Ureter (tissue), 1 donor: ENCODE measurements at regions not wholly inside any gene's neighbourhood (a gene's known extent, or its start where the extent isn't known, plus 50 kb on each side); places are given as distances from the start of the nearest gene placed in this dataset.

Experiments
- DNase-seq: peaks from one replicate; pipeline ENCODE4 v3.0.0-alpha.2; 2020; ENCODE audit warnings: low spot score
- donor health status: DM: yes; HTN: yes; CAD: no.

DNA sequence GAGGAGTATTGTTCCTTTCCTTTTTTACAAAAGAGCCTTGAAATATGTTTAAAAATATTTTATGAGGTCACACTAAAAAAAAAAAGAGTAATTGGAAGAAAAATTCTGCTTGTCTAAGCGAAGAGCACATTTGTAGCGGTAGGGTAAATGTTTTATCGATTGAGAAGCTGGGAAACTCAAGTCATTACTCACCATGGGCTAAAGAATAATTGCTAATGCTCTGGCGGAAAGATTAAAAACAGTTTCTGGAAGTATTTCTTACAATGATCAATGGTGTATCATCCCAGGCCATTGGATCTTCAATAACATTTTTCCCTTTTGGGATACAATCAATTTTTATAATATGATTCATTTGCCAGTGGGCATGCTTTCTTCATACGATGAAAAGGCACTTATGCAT lies 450.0 kb downstream of the RASEF start:
- DNase-seq, result no peak

DNA sequence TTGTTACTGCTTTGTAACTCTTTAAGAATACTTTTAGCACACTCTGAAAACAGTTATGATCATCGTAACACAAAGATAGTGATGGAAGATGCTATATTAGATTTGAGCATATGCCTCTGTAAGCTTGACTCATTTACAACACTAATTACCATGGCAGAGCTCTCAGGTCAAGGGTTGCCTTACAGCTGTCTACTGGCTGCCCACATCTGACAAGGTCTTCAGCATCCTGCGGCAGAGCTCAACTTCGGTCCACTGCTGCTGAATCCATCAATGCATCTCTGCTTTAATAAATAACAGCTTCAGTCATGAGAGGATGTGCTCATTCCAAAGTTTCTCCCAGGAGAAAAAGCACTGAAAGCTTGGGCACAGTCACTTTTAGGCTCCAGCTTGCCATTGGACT lies 449.4 kb downstream of the RASEF start:
- DNase-seq, result no peak

DNA sequence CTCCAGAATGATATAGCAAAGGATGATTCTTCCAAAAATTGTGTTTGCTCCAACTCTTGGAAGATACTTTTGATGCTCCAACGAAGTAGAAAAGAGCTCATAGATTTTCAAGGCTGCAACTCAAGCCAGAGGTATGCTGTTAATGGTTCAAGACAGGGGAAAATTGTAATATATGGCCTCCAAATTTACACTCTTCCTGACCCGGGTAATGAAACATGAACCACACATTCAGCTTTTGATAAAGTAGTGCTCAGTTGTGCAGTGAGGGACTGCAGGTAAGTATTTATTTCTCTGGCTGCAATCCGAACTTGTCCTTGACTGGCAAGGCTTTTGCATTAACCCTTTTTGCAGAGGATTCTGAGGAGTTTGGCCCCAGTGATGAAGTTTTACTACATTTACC lies 446.4 kb downstream of the RASEF start:
- no peak for DNase-seq

DNA sequence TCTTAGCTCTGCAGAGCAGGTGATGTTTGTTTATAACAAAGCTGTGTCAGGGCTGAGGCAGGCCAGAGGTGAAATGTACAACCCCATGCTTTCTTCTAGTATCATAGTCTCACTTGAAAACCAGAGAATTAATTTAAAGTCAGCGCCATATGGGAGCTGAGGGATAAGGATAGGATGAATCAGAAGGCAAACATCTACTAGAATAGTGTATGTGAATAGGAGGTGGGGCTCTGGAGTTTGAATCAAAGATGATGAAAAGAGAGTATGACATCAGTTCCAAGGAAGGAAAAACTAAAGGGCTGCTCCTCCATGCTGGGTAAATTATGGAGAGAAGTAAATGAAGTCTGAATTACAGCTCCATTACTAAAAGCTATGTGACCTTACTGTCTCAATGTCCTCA lies 441.5 kb downstream of the RASEF start:
- DNase-seq, result no peak

DNA sequence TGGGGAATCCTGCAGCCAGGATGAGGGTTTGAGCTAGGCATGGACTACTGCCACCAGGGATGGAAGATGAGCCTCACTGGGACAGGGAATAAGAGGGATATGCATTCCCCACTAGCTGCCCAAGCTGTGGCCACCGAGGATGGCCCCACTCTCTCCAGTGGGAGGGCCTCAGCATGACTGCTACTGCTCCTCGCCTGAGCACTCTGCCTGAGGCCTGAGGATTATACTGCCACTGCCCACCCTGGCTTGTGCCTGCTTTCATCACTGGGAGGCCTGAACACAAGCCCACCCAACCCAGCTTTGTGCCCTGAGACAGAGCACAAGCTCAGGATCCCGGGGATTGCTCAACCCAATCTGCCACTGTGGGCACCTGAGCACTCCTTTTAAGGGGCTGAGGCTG lies 425.6 kb downstream of the RASEF start:
- DNase-seq, result no peak

DNA sequence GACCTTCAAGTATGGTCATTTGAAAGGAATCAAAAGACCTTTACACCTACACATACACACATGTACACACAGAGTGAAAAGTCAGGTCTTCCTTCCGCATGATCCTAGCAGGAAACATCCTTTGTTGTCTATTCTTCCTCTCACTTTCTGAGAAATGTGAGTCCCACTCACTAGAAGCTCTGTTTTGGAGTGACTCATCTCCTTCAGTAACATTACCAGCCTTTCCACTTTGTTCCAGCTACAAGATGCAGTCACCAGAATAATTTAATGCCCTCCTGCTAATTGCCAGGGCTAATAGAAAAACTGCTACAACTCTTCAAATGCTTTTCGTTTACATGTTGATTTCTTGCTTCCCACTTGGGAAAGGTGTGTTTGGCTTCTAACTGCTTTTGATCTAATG lies 417.3 kb downstream of the RASEF start:
- no peak for DNase-seq

DNA sequence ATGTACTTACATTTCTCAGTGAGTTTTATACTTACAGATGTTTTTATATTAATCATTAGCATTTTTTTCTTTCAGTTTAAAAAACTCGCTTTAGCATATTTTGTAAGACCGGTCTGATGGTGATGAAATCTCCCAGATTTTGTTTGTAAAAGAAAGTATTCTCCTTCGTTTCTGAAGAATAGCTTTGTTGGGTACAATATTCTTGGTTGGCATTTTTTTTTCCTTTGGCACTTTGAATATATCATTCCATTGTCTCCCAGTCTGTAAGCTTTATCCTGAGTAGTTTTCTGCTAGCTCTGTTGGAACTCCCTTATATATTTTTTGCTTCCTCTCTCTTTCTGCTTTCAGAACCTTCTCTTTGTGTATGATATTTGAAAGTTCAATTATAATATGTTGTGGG lies 412.6 kb downstream of the RASEF start:
- no peak for DNase-seq

DNA sequence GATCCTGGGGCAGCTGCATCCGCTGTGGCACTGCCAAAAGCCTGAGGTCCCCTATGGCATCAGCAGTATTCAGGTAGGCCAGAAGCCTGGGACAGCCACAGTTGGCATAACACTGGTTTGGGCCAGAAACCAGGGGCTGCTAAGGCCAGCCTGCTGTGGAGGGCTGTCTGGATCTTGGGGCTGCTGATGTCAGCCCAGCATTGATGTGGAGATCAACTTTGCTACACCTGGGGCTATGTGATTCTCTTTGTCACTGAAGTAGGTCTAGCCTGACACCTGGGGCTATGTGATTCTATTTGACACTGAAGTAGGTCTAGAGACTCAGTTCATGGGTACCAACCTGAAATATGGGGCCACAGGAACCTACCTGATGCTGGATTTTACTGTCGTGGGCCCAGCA lies 411.5 kb downstream of the RASEF start:
- no peak for DNase-seq

DNA sequence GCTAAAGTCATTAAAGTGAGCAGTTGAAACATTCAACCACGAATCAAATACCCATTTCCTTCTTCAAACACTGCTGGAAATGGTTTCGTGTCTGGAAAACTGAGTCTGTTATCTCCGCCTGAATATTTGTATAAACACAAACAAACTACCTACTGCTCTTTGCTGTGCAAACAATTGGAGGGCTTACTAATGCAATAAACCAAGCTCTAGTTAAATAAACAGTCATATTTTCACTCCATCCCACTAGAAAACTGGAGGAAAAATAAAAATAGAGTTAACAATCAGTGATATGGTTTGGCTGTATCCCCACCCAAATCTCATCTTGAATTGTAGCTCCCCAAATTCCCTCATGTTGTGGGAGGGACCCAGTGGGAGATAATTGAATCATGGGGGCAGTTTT lies 397.6 kb downstream of the RASEF start:
- no peak for DNase-seq

DNA sequence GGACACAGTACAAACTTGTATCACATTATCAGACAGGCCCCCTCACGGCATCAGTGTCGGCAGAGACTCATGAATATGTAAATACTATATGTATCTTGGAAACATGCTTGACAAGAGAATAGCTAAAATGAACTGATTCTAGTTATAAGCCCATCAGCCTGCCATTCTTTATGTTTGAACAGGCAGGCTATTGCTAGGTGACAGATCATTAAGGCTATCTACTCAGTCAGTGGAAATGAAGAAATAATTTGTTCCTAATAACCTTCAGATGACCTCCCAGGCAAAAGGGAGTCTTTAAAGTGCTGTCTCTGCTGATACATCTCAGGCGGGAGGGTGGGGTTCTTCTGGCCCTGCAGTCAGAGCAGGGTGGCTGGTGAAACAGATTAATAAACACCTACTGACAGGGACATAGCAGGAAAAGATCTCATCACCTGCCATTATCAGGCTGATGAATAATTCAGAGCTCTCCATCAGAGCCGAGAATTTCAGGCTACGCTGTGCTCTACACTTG lies 394.2 kb downstream of the RASEF start:
- no peak for DNase-seq

DNA sequence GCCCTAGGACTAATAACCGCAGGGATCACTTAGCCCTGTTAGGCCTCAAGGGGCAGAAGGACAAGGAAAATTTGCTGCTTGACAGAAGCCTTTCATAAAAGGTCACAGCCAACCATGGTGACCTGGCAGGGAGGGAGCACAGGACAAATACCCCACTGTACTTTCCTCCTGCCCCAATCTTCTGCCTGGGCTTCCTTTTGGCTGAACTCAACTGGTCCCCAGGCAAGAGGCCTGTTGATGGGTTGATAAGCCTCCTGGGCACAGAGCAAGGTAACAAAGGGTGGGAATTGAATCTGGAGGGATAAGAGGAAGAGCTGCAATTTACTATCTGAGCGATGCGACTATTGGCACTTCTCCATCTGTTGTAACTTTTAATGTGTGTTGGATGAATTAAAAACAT lies 392.9 kb downstream of the RASEF start:
- no peak for DNase-seq

DNA sequence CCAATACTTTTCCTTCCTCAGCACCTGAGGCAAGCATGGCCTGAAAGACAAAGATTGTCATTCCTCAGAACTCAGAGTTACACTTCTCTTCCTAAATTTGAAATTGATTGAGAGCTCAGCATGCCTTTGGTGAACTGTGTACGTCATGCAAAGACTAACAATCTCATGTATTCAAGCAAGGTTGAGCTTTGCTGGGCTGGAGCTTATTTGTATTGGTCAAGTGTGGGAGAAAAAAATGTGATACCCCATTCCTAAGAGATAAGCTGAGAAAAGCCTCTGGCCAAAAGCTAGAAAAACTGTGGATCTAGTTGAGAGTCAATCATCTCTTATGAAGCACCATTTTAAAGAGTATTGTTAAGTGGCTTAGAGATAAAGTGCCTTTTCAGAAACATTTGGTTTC lies 392.2 kb downstream of the RASEF start:
- no peak for DNase-seq

DNA sequence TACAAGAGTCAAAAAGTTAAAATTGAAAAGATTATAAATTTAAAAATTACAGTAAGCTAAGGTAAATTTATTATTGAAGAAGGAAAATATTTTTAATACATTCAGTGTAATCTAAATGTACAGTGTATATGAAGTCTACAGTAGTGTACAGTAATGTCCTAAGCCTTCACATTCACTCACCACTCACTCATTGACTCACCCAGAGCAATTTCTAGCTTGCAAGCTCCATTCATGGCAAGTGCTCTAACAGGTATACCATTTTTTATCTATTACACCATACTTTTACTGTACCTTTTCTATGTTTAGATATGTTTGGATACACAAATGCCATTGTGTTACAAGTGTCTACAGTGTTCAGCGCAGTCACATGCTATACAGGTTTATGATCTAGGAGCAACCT lies 389.7 kb downstream of the RASEF start:
- DNase-seq, result no peak

DNA sequence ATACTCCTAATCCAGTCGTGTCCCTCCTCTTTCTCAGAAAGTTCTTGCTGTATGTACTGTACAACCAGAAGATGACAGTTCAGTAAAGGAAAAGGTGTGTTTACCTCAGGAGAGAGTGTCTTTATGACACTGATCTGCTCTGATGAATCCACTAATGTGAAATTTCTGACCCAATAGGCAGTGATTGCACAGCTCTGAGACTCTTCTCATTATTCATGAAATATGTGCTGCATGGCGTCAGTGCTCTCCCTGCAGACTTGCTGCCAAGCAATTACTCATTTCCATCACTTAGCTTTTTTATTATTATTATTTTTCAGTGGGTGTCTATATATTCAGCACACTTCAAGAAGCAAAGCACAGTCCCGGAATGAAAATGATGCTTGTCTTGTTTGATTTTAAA lies 389.0 kb downstream of the RASEF start:
- no peak for DNase-seq

DNA sequence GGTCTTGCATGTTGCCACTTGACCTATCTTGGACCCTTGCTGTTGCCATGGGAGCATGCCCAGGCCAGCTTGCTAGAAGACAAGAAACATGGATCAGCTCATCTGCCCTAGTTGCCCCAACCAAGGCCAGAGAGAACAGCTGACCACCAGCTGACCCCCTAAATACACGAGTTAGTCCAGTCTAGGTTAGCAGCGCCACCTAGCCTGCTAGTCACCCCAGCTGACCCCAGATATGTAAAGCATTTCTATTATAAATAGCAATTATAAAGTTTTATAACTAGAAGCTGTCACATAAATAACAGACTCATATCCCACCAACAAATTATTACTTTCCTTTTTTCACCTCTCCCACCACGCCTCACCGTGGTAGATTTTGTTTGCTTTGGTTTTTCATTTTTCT lies 387.8 kb downstream of the RASEF start:
- no peak for DNase-seq

DNA sequence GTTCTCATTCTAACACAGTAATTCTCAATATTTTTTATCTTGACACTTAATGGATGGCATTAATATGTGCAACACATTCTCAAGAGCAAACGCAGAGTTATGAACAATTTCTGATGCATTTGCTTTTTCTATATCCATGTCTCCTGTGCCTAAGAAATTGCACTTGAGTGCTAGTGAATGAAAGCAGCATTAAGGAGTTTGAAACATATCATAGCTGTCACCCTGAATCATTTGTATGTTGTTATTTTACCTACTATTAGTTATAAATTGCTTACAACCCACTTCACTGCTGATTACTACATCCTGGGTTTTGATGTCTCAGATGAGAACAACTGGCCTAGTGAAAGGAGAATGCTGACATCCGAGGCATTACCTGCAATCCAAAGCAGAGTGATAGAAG lies 387.3 kb downstream of the RASEF start:
- no peak for DNase-seq

DNA sequence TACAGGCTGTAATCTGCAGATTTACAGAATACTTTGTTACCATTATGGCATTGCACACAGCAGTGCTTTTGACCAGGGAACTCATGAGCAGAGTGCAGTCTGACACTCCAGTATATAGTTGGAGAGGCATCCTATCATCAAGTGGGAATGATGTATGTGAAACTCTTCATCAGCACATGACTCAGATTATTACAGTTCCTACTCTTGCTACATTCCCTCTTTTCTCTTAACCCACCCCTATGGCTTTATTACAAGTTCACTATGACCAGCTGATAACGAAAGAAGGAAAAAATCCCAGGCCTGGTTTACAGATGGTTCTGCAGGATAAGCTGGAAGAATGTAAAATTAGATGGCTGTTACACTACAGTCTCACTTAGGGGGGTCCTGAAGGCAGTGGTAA lies 385.9 kb downstream of the RASEF start:
- no peak for DNase-seq

DNA sequence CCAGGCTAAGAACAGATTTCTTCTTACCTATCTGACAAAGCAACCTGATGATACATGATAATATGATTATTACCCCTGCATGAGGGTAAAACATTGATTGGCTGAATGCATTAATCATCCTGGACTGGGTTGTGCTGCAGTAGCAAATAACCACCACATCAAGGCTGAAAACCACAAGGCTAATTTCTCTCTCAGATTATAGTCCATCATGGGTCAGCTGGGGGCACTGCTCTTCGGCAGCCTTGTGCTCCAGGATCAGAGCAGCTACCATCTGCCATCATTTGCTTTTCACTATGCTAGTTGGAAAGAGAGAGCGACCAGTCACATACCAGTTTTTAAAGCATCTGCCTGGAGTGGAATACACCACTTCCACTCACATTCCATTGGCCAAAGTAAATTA lies 383.5 kb downstream of the RASEF start:
- DNase-seq, result no peak

DNA sequence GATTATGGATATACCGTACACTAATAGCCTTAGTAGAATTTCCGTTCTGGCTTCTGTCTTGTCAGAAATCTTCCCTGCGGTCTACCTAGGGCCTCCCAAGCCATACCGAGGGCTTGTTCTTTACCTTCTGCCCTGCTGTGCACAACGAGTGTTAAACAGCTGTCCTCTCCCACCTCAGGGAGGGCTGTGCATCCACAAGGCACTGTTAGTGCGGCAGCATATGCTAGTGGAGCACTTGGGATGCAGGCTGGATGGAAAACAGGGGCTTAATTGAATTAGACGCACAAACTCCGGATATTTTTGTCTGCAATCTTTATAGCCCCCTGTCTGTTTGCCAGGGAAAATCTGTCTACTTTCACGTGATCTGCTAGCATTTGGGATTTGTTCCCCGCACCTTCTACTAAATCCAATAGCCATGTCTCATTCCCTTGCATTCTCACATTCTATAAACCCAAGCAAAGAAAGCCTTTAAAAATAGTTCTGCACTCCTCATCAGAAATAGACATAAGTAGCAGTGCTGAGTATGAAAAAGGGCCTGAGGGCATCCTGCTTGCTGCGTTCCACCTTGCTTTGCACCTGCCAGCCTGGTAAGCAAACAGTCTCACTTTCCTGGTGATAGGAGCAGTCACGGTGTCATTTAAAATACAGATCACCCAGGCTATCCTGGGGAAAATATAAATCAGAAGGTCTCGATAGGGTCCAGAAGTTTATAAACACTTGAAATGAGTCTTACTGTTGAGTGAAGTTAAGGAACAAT lies 382.6 kb downstream of the RASEF start:
- no peak for DNase-seq

DNA sequence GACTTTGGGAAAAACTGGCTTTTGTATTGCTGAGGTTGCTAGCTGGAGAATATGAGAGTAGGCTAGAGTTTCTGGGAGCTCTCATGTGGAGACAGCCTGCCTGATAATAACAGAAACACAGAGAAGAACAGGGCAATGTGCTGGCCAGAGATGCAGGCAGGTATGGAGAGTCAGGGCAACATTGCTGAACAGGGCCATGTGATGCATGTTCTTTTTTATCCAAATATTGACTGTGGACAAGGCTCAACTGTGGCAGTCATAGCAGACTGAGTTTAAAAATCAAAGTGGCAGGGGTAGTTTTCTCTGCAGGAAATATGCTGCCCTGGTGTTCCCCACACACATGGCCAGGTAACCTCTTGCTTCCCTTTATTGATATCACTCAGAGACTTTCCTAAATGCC lies 381.1 kb downstream of the RASEF start:
- DNase-seq, result no peak

DNA sequence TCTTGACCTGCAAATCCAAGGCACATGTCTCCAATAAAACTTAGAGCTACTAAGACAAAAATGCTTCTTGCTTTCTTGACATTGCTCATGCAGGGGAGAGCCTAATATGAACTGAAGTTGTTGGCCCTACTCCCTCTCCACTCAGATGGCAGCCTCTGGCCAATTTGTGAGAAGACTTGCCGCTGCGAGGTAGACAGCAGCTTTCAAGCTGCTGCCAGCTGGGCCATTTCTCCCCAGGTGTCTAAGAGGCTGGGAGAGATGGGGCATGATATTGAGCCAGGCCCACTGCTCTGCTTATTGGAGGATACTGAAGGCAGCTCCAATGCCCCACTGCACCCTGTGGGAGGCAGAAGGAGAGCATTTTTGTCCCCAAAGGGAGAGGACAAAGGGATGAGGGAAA lies 380.5 kb downstream of the RASEF start:
- DNase-seq, result no peak

DNA sequence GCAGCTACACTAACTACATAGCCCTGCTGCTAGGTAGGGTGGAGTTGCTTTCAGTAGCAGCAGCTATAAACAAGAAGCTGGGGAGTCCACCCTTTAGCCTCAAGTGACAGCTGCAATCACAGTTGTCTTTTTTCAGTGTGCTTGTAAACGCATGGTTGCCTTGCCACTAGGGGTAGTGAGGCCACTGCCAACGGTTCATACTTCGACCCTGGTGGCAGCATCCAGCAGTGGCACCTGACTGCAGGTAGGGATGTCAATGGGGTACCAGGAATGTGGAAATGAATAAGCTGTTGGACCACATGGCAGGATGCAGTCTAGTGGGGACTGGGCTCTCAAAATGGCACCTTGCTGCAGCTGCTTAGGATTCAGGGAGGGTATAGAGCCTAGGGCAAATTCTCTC lies 367.2 kb downstream of the RASEF start:
- DNase-seq, result no peak

DNA sequence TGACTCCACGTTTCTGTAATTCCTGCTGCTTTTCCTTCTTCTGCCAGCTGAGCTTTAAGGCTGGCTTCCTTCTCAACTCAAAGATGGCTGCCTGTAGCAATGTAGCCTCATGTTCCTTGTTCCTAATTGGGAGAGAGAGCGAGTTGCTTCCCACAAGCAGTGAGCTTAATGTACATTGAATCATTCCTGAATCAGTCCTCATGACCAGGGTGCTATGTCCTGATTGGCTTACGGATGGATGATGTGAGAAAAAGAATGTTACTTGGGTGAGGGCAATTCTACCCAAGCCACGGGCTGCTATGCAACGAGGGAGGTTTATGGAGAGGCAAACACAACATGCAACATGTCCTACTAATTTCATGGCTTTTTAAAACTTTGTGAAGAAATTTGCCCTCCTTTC lies 356.2 kb downstream of the RASEF start:
- no peak for DNase-seq

DNA sequence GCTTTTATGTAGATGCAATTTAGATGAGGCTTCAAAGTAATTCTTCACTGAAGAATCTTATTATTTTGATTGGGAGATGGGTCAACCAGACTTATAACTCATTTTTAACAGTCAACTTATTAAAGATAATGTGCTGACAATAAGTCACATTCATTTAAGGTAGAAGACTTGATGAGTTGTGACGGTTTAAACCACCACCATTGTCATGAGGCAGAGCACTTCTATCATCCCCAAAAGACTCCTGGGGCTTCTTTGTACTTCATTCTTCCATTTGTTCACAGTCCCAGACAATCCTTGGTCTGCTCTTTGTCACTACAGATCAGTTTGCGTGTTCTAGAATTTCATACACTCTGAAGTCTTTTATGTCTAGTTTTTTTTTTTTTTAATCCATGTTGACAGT lies 346.1 kb downstream of the RASEF start:
- no peak for DNase-seq
